ENCODE measurements at regions not wholly inside any gene's neighbourhood (a gene's known extent, or its start where the extent isn't known, plus 50 kb on each side); places are given as distances from the start of the nearest gene placed in this dataset.

GRCh38 chr10:35705051-35705450 lies 63.0 kb upstream of the FZD8 start:
- no peak for DNase-seq

GRCh38 chr10:35704401-35704800 lies 62.3 kb upstream of the FZD8 start:
- DNase-seq, result no peak

- DNase-seq, result no peak
These were observed 58.4 kb upstream of the FZD8 start for GRCh38 chr10:35700487-35700882.

- DNase-seq, result no peak
These were observed 57.9 kb upstream of the FZD8 start for GRCh38 chr10:35699848-35700486.

GRCh38 chr10:35696392-35697287 lies 54.5 kb upstream of the FZD8 start:
- DNase-seq, result no peak

GRCh38 chr10:35693800-35694199 lies 51.7 kb upstream of the FZD8 start:
- DNase-seq, result no peak

All from DMS 273 treated with DMSO at 0.1 percent for 48 hours (cell line).